CD4-positive, alpha-beta T cell treated with Interferon gamma for 1 hour (primary cell): ENCODE measurements at regions not wholly inside any gene's neighbourhood (a gene's known extent, or its start where the extent isn't known, plus 50 kb on each side); places are given as distances from the start of the nearest gene placed in this dataset.

Experiments used
- DNase-seq: peaks from one replicate; pipeline ENCODE4 v3.0.0-alpha.2; 2020

DNA sequence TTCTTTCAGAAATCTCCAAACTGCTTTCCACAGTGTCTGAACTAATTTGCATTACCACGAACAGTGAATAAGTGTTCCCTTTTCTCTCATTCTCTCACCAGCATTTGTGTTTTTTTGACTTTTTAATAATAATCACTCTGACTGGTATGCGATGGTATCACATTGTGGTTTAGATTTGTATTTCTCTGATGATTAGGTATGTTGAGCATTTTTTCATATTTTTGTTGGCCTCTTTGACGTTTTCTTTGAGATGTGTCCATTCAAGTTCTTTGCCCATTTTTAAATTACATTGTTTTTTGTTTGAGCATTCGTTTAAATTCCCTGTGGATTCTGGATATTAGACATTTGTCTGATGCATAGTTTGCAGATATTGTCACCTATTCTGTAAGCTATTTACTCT is 1639.6 kb upstream of the TENM4 start:
- DNase-seq = no peak

DNA sequence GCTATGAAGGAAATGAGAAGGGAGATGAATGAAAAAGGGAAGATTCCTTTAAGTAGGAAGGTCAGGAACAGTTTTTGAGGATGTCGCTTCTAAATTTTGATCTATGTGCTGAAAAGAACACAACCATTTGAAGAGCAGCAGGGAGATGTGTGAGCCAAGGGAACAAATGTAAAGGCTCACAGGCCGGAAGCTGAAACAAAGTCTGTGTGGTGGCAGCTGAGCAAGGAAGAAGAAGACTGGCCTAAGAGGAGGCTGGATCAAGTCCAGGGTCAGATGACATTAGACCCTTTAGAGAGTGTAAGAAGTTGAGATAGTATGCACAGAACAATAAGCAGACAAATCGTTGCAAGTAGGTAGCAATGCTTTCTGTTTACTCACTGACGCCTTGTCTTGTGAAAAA is 1631.4 kb upstream of the TENM4 start:
- no peak for DNase-seq

DNA sequence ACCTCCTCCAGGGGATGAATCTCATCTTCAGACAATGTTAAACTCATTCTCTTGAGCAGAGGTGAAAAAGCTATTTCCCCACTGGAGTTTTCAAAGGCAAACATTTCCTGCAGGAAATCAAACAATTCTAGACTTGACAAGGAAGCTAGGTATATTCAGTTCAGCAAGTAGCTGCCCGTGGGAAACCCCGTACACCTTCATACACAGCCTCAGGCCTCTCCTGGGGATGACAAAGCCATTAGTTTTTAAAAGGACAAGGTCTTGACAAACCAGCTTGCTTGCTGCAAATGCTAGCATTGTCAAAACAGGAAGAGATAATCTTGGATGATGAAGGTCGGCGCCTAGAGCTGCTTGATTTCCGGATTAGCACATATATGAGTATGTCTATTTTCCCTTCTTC is 1630.8 kb upstream of the TENM4 start:
- DNase-seq = no peak

DNA sequence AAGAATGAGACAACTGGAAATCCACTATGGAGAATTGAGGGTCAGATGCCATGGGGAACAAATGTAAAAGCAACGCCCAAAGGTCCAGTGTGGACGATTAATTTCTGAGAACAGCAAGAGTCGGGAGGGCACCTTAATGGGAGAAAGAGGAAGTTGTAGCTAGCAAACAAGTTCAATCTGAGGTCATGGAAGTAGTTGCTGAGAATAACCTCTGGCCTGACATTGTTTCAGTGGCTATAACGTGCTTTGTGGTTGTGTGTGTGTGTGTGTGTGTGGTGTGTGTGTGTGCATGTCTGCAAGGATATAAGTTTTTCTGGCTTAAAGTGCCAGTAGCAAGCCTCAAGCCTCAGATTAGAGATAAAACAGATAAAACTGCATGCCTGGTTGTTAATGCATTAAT is 1630.1 kb upstream of the TENM4 start:
- DNase-seq = no peak

DNA sequence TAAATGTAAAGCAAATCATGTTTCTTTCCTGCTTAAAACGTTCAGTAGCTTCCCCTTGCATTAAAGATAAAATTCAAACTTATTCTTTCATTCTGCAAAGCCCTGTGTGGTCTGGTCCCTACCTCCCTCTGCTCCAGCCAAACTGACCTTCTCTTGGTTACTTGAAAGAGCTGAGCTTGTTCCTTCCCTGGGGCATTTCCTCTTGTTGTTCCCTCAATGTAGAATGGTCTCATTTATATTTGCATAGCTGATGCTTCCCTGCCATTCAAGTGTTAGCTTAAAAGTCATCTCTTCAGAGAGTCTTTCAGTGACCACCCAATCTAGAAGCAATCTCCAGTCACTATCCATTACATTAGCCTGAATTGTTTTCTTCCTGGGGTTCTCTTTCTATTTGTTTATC is 1618.5 kb upstream of the TENM4 start:
- DNase-seq = no peak

DNA sequence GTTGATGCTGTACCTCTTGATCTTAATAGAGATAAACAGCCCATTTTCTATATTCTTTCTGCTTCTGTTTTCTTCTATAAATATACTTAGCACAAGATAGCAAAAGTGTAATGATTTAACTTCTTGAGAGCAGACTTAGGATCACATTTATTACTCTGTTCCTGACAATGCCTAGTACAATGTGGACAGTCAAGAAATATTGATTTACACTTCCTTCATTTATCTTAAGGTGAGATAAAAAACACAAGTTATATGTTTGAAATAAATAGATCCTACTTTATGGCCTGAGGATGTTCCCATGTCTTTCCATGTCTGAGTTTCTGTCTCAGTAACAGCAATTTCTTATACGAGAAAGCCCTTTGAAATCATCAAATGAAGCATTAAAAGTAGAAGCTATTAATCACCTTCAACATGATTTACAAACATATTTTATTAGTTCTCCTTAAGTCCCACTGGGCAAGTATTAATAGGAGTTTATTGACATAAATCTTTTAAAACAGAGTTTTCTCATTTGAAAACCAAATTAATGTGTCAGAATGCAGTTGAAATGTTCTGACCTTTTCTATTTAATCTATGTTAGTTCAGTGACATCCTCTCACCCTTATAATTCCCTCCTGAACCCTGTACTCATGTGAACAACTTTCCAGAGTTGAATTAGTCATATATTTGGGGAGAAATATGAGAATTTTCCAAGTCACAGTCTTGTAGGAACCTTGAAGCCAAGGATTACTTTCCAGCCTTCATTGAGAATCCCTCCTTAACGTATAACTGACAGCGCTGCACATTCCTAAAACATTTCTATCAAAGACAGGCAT is 1611.7 kb upstream of the TENM4 start:
- no peak for DNase-seq

DNA sequence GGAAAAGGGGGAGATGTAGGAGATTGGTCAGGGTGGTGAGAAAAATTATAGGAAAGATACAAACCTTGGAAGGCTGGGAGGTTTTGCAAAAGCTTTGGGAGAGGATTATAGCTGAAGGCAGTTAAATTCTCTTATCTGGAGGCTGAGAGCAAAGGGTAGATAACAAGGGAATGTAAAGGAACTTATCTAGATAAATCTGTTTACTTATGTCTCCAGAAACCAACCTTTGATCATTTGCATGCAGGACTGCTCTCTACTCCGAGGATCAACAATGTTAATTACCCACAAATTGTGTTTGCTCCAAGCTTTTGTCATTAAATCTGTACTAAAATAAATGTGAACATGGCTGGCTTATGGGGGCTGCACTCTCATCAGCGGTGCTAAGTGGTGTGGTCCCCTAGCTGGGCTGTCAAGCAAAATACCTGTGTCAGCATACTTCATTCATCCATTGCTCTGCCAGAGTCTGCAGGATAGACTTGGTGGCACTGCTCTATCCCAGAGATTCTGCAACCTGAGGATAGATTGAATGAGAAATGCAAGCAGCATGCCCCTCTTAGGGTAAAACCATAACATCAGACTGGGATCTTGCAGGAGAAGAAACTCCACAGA is 1599.2 kb upstream of the TENM4 start:
- no peak for DNase-seq

DNA sequence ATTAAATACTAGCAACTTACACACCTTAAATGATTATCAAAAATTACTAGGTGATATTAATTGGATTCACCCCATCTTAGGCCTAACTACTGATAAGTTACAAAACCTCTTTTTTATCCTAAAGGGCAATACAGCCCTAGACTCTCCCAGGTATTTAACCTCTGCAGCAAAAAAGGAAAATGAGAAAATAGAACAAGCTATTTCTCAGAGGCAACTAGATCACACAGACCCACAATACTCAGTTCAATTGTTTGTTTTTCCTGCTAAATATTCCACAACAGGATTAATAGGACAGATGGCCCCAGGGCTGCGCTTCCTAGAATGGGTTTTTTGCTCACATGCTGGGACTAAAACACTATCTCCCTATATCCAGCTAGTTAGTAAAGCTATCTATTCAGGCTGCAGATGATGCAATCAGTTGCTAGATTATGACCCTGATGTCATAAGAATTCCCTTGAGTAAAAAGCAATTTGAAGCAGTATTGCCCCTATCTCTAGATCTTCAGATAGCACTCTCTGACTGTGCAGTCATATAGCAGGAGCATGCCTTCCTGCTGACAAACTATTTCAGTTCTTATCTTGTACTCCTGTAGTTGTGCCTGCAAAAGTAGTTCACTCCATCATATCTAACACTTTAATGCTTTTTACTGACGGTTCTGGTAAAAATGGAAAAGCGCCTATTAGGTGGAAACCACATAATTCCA is 1595.5 kb upstream of the TENM4 start:
- DNase-seq = no peak

DNA sequence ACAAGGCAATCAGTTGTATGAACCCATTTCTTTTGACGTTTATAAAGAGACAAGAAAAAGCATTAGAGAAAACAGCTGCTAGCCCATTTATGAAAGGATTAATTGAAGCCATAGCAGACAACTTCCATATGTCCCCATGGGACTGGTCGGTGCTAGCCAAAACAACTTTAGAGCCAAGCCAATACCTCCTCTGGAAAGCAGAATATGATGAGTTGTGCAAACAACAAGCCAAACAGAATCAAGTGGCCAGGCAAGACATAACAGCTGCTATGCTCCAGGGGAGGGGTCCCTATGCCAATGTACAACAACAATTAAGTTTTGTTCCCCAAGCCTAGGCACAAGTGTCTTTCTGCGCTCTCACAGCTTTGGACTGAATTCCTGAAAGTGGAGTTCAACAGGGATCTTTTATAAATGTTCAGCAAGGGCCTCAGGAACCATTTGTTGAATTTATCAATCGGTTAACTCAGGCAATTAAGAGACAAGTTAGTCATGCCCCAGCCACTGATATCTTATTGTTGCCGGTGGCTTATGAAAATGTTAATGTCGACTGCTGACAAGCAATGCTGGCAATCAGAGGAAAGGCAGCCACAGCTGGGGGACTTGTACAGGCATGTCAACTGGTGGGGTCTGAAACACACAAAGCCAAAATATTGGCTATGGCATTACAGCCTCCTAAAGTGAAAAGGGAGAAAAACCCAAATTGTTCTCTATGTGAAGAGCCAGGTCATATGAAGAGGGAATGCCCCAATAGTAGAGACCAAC is 1593.1 kb upstream of the TENM4 start:
- no peak for DNase-seq

DNA sequence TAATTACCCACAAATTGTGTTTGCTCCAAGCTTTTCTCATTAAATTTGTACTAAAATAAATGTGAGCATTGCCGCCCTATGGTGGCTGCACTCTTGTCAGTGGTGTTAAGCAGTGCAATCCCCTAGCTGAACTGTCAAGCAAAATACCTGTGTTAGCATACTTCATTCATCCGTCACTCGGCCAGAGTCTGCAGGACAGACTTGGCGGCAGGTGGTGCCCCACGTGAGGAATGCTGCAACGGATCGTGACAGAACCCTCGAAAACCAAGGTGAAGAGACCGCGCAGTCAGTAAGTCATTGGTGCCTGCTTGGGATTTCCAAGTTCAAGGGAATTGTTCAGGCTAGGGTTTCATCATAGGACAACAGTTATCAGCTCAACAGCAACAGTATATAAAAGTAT is 1592.1 kb upstream of the TENM4 start:
- DNase-seq = no peak

DNA sequence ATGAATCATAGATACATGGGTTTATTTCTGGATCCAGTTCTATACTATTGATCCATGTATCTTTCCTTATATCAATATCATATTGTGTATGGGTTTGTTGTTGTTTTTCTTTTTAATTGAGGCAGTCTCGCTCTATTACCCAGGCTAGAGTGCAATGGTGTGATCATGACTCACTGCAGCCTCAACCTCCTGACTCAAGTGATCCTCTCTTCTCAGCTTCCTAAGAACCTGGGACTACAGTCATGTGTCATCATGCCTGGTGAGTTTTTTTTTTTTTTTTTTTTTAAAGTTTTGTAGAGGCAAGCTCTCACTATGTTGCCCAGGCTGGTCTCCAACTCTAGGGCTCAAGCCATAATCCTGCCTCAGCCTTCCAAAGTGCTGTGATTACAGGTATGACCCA is 1589.4 kb upstream of the TENM4 start:
- no peak for DNase-seq

DNA sequence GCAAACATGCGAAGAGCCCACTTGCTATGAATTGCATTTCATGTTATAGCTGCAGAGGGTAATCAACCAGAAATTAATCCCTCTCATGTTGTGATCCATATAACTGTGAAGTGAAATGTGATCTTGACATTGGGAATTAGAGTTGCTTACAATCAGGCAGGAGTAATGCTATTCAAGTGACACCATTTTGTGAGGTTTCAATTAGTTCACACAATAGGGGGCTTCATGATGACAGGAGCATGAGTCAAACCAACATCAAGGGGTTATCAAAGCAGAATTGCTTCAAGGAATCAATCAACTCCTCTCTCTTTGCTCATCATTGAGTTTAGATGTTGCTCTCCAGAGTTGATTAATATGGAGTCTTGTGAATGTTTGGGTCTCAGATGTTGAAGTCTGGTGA is 1585.2 kb upstream of the TENM4 start:
- DNase-seq = no peak

DNA sequence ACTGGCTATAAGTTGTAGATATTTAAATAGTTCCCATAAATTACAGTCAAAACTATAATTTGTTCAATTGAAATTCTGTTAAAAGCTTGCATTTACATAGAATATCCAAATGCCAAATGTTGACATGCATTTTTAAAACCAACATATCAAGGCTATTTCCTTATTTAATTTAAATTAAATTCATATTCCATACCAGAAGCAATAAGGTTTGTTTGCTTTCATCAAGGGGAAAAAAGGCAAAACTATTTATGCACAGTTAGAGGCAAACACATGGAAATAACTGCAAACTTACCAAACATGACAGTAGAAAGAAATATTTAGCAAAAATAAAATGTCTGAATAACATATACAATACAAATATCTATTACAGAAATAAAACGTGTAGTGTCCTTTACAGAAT is 1581.2 kb upstream of the TENM4 start:
- no peak for DNase-seq

DNA sequence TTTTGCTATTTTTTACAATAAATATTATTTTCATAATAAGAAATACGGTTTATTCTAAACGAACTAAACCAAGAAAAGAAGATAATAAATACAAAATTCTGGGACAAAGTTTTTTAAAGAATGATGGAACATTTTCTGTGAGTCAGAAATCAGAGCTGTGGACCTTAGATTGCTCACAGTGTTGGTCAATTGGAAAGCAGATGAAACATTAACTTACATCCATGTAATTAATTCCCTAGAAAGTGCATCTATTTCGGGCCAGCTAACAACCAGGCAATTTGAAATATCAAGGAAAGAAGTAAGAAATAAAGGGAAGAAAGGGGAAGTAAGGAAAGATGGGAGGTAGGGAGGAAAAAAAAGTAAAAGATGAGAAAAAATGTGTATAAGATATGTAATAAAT is 1569.8 kb upstream of the TENM4 start:
- no peak for DNase-seq

DNA sequence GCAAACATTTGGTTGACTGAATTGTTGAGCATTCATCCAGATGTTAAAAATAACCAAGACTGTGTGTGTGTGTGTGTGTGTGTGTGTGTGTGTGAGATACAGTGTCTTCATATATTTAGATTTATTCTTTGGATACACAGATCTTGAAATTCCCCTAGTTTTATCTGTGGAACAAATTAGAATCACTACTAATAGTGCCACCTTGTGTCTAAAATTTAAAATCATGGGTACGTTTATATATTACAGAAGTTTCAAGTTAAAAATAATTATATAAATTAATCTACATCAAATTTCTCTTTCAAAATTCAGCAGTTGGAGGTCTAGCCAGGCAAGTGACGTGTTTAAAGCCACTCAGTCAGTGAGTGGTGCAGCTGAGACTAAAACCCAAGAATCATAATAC is 1566.2 kb upstream of the TENM4 start:
- DNase-seq = no peak

DNA sequence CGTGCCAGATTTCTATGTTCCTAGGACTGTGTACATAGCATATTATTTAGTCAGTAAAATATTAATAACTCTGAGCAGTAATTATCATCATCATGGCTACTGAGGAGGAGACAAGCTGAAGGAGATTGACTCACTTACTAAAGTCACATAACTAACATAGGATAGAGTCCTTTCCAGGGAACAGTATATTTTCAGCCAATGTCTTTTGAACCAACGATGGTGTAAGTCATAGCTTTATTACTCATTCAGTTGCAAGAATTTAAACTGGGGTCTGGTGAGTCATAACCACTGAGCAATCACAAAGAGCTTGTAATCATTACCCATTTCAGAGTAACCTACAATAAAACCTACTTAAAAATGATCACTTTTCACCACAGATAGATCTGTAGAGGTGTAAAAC is 1564.8 kb upstream of the TENM4 start:
- DNase-seq = no peak

DNA sequence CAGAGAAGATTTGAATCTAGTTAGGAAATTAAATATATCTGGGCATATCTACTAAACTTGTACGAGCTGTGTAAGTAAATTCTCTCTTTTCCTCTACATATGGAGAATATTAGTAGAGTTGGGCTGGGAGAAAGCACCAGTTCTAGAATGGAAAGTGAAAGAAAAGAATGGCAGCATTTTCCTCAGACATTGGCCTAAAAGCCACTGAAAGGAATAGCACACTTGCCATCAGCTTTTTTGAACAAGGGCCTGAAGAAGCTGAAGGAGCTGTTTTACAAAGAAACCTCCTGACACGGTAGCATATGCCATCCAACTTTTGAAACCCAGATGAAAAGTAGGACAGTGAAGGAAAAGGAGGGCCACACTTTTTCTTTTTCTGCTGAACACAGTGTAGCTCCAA is 1563.7 kb upstream of the TENM4 start:
- DNase-seq = no peak

DNA sequence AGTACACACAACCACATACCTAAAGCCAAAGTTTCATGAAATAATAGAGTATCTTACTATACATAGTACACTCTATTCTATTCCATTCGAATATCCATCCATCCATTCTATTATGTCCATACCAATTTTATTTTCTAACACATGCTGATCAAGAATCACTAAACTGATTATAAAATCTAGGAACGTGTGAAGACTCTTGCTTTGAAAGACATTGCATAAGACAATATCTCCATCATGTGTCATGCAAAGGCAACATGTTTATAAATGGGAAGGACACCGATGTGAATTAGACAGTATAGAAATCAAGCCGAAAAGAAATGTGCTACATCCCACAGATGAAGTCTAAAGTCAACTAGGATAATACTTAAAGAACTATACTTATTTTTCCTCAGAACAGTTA is 1561.5 kb upstream of the TENM4 start:
- no peak for DNase-seq

DNA sequence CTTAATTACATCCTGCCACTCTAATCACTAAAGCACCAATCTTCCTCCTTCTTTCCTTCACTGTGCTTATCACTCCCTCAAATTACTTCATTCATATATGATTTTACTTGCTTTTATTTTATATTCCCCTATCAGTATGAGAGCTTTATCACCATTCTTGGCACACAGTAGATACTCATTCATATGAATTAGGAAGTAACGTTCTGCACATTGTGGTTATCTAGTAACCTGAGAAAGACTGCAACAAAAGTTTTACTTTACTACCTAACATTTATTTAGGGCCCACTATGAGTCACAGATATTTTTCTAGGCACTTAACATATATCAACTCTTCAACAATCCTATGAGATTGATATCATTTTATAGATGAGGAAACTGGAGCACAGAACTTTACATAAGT is 1559.9 kb upstream of the TENM4 start:
- DNase-seq = no peak

DNA sequence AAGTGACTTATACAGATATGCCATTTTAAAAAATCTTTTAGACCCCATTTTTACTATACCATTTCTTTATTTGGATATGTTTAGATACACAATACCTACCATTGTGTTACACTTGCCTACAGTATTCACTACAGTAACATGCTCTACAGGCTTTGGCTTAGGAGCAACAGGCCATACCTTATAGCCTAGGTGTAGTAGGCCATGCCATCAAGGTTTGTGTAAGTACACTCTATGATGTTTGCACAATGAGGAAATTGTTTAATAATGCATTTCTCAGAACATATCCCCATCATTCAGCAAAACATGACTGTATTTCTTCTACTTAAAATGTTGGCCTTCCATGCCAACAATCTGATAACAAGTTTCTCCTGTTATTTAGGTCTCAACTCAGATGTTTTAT is 1559.5 kb upstream of the TENM4 start:
- no peak for DNase-seq

DNA sequence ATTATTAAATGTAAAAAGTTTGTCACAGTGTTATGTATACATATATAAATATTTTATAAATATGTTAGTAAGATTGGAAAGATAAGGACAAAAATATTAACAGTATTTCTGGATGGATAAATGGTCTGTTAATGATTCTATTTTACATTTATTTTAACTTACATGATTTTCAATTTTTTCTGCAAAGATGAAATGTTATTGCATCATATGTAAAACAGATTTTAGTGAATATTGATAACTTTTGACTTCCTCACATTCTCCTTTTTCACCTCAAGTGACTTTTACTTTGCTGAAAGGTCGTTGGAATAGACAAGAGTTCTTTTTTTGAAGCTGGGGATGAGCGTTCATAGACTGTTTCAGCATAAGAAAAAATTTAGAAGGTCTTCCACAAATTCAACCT is 1554.7 kb upstream of the TENM4 start:
- DNase-seq = no peak

DNA sequence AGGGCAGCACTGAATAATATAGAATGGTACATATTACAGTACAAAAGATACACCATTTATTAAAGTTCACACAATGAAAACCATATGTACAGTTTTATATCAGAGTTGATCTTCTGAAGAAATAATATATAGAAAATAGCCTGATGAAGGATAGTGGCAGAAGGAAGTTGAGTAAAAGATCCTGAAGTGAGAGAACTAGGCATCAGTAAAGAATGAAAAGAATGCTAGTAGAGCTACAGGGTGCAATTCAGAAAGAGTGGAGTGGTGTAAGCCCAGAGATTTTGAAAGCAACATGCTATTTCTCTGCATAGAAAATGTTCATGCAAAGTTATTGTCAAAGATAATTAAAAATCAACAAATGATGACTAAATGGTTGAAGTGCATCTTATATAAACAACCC is 1552.7 kb upstream of the TENM4 start:
- no peak for DNase-seq

DNA sequence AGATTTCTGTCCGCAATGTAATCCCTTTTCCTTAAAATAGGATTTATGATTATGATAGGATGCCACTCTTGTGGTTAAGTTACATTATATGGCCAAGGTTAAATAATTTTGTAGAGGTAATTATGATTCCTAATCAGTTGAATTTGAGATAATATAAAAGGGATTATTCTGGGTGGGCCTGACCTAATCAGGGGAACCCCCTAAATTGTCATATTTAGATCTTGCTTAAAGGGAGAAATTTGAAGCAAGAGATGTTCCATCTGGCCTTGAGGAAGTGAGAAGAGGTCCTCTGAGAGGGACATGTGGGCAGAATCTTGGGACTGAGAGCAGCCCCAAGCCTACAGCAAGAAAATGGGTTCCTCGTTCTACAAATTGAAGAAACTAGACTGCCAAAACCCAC is 1550.1 kb upstream of the TENM4 start:
- no peak for DNase-seq

DNA sequence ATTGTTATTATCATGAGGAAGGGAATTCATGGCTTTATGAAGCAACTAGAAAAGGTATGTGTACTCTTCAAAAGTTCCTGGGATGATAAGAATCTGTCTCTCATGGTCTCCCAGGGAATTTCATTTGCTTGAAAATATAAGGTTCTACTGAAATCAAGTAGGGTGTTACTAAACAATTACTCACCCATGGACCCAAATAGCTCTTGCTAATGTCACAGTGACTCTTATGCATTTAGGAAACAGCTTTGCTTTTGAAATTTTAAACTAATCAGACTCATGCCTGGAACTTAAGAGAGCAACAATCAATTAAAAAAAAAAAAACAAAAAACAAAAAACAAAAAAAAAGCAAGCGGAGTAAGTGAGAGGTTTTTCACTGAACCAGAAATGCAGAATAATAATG is 1546.3 kb upstream of the TENM4 start:
- no peak for DNase-seq
